ENCODE measurements at regions not wholly inside any gene's neighbourhood (a gene's known extent, or its start where the extent isn't known, plus 50 kb on each side); places are given as distances from the start of the nearest gene placed in this dataset.

DNA sequence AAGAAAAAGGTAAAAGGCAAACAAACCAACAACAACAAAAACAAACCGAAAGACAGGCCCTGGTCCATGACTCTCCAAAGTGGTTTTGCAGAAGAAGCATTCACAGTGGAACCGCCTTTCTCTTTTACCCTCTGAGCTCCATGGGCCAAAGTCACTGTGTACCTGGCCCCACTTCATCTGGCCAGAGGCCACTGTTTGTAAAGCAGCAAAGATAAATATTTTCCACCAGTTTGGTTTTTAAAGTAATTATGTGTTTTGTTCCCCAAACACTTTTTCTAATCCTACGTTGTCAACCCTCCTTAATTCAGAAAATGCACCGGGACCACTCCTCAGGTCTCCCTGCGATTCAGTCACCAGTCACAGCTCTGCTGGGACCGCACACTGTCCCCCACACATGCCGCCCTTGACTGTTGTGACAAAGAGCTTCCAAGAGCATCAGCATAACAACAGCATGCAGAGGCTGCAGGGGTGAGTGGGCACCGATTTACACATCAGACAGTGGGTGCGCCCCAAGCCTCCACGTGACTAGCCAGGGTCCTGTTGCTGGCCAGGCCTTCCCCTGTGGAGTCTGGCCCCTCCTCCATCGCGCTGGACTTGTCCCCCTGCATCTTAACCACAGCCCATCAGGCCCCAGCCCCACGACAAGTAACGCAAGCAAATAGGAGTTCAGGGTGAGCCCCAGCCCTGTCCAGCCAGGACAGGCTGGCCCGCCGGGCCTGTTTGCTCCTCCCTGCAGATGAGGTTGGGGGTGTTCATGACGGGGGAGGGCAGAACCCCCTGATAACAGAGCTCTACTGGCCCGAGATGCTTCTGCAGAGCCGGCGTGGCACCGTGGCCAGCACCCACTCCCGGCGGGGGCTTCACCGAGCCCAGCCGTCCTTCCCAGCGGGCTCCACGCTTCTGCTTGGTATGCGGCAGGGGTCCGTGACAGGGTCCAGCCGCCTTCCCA, 65.2 kb upstream of the DIO3 start:
- no peaks in the 10 kb centered on the region for H3K4me1 ChIP-seq (ENCODE audit: control insufficient read depth, insufficient read depth, low read length)
- no peaks in the 10 kb centered on the region for H3K36me3 ChIP-seq (ENCODE audit: control insufficient read depth, insufficient read depth, low read length)
- intact Hi-C loops (cut with micrococcal nuclease) = no loop called here
- H3K4me3 ChIP-seq (ENCODE audit: low read length) = no peak overlapping the region
- Mint-ChIP-seq H3K9me3 (no peaks in the 10 kb centered on the region), H3K27ac (no peak overlapping the region), H3K36me3 (no peaks in the 10 kb centered on the region), H3K4me1 (no peaks in the 10 kb centered on the region), H3K27me3 (ENCODE audit: low read depth in 2 of 2) (peaks cover 21 to 22% of the 10 kb centered on the region in 2 donors), H3K4me3 (no peak overlapping the region)
- no peaks in the 10 kb centered on the region for H3K9me3 ChIP-seq (ENCODE audit: control insufficient read depth, insufficient read depth, low read length)
- no peaks in the 10 kb centered on the region for H3K27me3 ChIP-seq (ENCODE audit: control insufficient read depth, insufficient read depth, low read length)
- 68% methylated on average over 30 of the region's 30 CpGs for WGBS (ENCODE audit: insufficient coverage)
- no peak for ATAC-seq
- no peak for TF ChIP-seq CTCF (IDR thresholded peaks at IDR 0.05)
- DNase-seq = no peak
- no peak overlapping the region for H3K27ac ChIP-seq (ENCODE audit: low read length)

DNA sequence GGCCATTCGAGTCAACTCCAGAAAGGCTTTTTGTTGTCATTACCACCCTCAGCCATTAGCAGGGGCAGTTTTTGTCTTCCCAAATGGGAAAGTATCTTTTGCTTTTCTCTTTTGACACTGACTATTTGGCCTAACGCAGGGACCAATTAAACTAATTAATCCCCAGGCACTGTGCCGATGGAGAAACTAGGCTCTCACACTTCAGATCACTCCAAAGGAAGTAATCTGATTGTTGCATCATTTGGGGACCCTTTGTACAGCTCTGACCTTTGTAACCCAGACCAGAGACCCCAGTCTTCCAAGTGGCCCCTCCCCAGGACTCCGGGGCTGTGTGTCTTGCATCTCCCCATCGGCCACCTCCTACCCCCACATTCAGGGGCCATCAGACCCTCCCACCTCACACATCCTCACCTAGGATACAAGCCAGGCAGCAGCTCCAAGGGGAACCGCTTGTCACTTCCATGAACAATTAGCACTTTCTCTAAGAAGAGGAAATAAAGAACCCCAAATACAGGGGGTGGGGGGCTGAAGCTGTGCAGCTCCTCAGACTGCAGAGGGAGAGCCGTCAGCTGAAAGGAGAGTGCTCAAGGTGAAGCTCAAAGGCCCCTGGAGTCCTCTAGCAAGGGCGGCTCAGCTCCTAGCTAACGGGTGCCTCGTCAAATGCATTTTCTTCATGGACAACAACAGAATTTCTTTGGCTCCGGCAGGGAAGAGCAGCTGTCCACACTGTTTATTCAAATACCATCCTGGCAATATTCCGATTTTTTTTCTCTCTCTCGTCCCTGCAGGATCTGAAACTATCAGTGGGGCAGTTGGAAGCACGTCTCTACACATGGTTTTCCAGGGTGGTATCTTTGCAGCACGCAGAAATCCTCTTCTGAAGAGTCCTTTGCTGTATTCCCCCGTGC, 64.3 kb upstream of the DIO3 start:
- DNase-seq = no peak
- H3K4me3 ChIP-seq (ENCODE audit: low read length) = no peak overlapping the region
- Mint-ChIP-seq H3K4me1 (no peaks in the 10 kb centered on the region), H3K4me3 (no peak overlapping the region), H3K36me3 (no peaks in the 10 kb centered on the region), H3K27ac (no peak overlapping the region), H3K9me3 (no peaks in the 10 kb centered on the region), H3K27me3 (ENCODE audit: low read depth in 2 of 2) (peaks cover 14 to 22% of the 10 kb centered on the region in 2 donors)
- no peaks in the 10 kb centered on the region for H3K4me1 ChIP-seq (ENCODE audit: control insufficient read depth, insufficient read depth, low read length)
- no peaks in the 10 kb centered on the region for H3K9me3 ChIP-seq (ENCODE audit: control insufficient read depth, insufficient read depth, low read length)
- H3K27ac ChIP-seq (ENCODE audit: low read length) = no peak overlapping the region
- H3K36me3 ChIP-seq (ENCODE audit: control insufficient read depth, insufficient read depth, low read length) = no peaks in the 10 kb centered on the region
- H3K27me3 ChIP-seq (ENCODE audit: control insufficient read depth, insufficient read depth, low read length) = no peaks in the 10 kb centered on the region
- ATAC-seq = no peak
- 65% methylated on average over 14 of the region's 16 CpGs for WGBS (ENCODE audit: insufficient coverage)
- TF ChIP-seq CTCF (IDR thresholded peaks at IDR 0.05) = no peak
- intact Hi-C loops (cut with micrococcal nuclease) = no loop called here

DNA sequence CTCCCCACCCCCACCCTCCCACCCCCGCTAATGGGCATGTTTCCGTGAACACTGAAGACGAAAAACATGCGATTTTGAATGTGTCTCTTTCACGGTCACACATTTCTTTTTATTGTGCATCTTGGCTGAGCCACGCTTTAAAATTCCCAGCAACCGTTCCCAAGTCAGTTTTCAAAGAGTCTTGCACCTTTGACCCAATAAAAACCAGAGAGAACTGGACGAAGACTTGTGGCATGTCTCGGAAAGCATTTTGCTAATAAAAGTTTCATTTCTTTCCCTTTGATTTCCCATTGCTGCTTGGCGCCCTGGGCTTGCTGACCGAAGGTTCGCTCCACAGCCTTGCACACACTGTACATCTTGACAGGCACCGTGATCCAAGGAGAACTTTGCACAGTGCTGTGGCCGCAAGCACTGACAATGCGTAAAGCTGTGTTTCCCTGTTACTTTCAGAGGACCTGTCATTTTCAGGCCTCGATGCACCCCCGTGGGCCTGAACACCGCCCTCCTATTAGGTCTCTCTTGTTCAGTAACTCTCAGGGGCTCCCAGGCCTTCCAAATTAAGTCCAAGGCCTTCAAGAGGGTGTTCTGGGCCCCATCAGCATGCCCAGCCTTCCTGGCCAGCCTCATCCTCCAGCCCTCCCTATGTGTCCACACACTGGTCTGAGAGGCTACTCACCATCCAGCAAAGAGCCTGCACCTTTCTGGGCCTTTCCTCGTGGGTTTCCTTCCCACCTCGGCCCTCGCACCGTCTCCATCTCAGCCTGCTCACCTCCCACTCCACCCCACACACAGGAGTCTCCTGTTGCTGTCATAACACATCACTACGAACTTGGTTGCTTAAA, 63.4 kb upstream of the DIO3 start:
- Histone ChIP-seq H3K4me1 (ENCODE audit: control insufficient read depth, insufficient read depth, low read length) (no peaks in the 10 kb centered on the region), H3K27me3 (ENCODE audit: control insufficient read depth, insufficient read depth, low read length) (no peaks in the 10 kb centered on the region), H3K27ac (ENCODE audit: low read length) (no peak overlapping the region), H3K4me3 (ENCODE audit: low read length) (no peak overlapping the region), H3K9me3 (ENCODE audit: control insufficient read depth, insufficient read depth, low read length) (no peaks in the 10 kb centered on the region), H3K36me3 (ENCODE audit: control insufficient read depth, insufficient read depth, low read length) (no peaks in the 10 kb centered on the region)
- ATAC-seq (no peak), DNase-seq (no peak)
- Mint-ChIP-seq H3K9me3 (no peaks in the 10 kb centered on the region), H3K27me3 (ENCODE audit: low read depth in 2 of 2) (peaks cover 14 to 22% of the 10 kb centered on the region in 2 donors), H3K27ac (no peak overlapping the region), H3K4me1 (no peaks in the 10 kb centered on the region), H3K4me3 (no peak overlapping the region), H3K36me3 (no peaks in the 10 kb centered on the region)
- TF ChIP-seq CTCF (IDR thresholded peaks at IDR 0.05) = no peak
- 89% methylated on average over 22 of the region's 23 CpGs for WGBS (ENCODE audit: insufficient coverage)
- intact Hi-C loops (cut with micrococcal nuclease) = no loop called here
